GM21576 (cell line): ENCODE measurements at regions not wholly inside any gene's neighbourhood (a gene's known extent, or its start where the extent isn't known, plus 50 kb on each side); places are given as distances from the start of the nearest gene placed in this dataset.
"Not testable (repeated sequence)": the region's sequence is repeated elsewhere in the genome, so short reads cannot be mapped to it uniquely, and the experiment has no call there.

Experiments
- ATAC-seq: cut with Tn5 transposase; IDR thresholded peaks from one replicate; pipeline ENCODE4 v1.9.1; 2021; ENCODE audit warnings: mild to moderate bottlenecking, moderate library complexity; ENCODE audit not compliant: unreplicated experiment

GRCh38 chr2:187610450-187610849 is 56.2 kb upstream of the TFPI start:
- ATAC-seq: not testable (repeated sequence)

GRCh38 chr2:187612857-187613256 is 58.6 kb upstream of the TFPI start:
- no peak for ATAC-seq

GRCh38 chr2:187614756-187615155 is 60.5 kb upstream of the TFPI start:
- no peak for ATAC-seq

GRCh38 chr2:187615364-187615763 is 61.1 kb upstream of the TFPI start:
- ATAC-seq: no peak

GRCh38 chr2:187615902-187616301 is 61.7 kb upstream of the TFPI start:
- ATAC-seq: no peak

GRCh38 chr2:187617120-187617519 is 62.9 kb upstream of the TFPI start:
- no peak for ATAC-seq

GRCh38 chr2:187617905-187618304 is 63.7 kb upstream of the TFPI start:
- ATAC-seq: no peak

GRCh38 chr2:187618813-187619212 is 64.6 kb upstream of the TFPI start:
- ATAC-seq: no peak

- ATAC-seq: no peak
Measured at GRCh38 chr2:187627153-187627552, 72.9 kb upstream of the TFPI start.

GRCh38 chr2:187636731-187637391 is 82.6 kb upstream of the TFPI start:
- ATAC-seq: not testable (repeated sequence)

- ATAC-seq: not testable (repeated sequence)
Measured at GRCh38 chr2:187637392-187637740, 83.1 kb upstream of the TFPI start.

GRCh38 chr2:187637771-187638170 is 83.5 kb upstream of the TFPI start:
- ATAC-seq: not testable (repeated sequence)

GRCh38 chr2:187638840-187639239 is 84.6 kb upstream of the TFPI start:
- ATAC-seq: no peak

- ATAC-seq: no peak
Measured at GRCh38 chr2:187640926-187641510, 86.8 kb upstream of the TFPI start.

GRCh38 chr2:187642498-187642897 is 88.3 kb upstream of the TFPI start:
- ATAC-seq: no peak

- no peak for ATAC-seq
Measured at GRCh38 chr2:187644486-187644885, 90.3 kb upstream of the TFPI start.

- ATAC-seq: no peak
Measured at GRCh38 chr2:187644981-187645380, 90.7 kb upstream of the TFPI start.

GRCh38 chr2:187646556-187646955 is 92.3 kb upstream of the TFPI start:
- no peak for ATAC-seq

- ATAC-seq: no peak
Measured at GRCh38 chr2:187654535-187654934, 100.3 kb upstream of the TFPI start.

GRCh38 chr2:187655001-187655400 is 100.8 kb upstream of the TFPI start:
- ATAC-seq: no peak

GRCh38 chr2:187656123-187656522 is 101.9 kb upstream of the TFPI start:
- ATAC-seq: no peak

- ATAC-seq: no peak
Measured at GRCh38 chr2:187658952-187659525, 104.8 kb upstream of the TFPI start.

- not testable (repeated sequence) for ATAC-seq
Measured at GRCh38 chr2:187676050-187676449, 121.8 kb upstream of the TFPI start.
